ENCODE measurements at regions not wholly inside any gene's neighbourhood (a gene's known extent, or its start where the extent isn't known, plus 50 kb on each side); places are given as distances from the start of the nearest gene placed in this dataset.

DNA sequence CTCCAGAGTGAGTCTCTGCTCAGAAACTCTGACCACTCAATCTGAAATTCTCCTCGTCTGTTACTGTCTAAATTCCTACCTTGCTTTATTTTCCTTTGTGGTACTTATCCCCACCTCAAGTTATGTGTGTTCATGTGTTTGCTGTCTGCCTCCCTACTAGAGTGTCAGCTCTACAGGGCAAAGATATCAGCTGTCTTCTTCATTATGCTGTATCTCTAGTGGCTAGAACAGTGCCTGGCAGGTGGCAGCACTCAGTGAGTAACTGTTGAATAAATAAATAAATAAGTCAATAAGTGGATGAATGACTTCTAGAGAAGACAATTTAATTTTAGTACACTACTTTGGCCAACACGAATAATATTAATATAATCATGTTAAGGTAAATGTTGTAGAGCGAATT lies 92.3 kb downstream of the BOD1 start:
- no peak for DNase-seq

DNA sequence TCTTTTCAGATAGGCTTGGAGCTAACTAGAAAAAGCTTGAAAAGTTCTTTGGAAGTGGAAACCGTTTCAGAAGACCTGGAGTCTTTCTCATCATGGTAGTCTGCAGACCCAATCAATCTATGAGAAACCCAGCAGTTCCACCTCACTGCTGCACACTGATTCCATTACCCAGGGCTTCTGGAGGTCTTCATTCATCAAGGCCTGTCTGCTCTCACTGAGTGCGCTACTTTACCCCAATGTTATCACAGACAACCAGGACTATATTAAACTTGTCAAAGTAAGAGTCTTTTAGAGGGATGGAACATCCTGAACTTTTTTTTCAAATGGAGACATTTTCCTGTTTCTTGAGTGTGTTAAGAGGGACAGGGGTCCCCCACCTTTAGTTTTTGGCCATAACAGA lies 93.1 kb downstream of the BOD1 start:
- DNase-seq: no peak

DNA sequence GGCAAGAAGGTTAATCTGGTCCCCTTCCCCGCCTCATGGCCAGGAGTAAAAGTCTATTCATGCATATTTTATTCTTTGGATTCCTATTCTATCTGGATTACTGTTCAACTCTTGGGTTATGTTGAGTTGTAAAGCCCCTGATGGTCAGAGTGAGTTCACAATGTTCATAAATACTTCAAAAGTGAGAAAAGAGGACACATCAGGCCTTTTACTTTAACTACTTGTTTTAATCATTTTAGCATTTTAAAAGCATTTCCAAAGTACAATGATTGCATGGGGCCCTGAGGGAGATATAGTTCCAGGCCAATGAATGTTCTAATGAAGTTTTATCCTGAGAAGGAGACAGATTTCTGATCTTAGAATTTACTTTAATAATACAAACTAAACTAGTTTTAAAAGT lies 93.9 kb downstream of the BOD1 start:
- no peak for DNase-seq

DNA sequence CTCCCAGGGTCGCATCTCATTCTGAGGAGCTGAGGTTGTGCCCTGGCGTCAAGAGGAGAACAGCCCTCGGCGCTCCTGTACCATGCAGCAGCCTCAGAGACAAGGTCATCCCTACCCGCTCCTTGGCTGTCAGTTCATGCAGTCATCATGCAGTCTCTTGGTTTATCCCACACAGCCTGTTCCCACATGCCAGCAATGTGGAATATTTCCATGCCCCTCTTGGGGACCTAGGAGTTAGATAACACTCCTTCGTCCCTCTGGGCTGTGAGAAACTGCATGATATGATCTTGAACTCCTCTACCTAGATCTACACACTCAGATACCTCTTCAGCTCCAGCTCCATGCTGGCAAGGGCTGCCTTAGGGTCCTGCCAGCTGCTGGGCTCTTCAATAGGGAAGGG lies 97.6 kb downstream of the BOD1 start:
- no peak for DNase-seq

DNA sequence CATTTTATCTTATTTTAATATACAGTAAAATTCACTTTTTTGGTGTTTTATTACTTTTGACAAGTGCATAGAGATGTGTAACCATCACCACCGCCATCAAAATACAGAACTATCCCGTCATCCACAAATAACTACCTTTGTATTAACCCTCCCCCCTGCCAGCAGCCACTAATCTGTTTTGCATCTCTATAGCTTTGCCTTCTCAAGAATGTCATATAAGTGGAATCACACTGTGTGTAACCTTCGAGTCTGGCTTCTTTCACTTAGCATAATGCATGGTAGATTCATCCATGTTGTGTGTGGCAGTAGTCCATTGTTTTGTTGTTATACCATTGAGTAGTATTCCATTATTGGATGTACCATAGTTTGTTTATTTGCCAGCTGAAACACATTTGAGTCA lies 98.8 kb downstream of the BOD1 start:
- no peak for DNase-seq

DNA sequence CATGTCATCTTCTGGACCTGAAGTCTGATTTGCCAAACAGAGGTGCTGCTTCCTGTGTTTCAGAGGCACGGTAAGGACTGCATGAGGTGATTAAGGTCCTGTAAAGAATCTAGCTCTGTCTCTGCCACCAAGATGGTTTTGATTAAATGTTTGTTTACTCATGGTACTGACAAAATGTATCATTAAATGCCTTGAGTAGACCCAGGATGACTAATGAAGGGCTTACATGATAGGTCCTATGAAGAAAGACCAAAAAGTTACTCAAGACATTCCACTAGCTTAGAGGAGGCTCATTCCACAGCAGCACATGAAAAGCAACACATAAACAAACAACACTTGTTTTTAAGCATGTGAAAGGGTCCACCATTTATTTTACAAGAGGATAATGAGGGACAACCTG lies 100.9 kb downstream of the BOD1 start:
- DNase-seq: no peak

DNA sequence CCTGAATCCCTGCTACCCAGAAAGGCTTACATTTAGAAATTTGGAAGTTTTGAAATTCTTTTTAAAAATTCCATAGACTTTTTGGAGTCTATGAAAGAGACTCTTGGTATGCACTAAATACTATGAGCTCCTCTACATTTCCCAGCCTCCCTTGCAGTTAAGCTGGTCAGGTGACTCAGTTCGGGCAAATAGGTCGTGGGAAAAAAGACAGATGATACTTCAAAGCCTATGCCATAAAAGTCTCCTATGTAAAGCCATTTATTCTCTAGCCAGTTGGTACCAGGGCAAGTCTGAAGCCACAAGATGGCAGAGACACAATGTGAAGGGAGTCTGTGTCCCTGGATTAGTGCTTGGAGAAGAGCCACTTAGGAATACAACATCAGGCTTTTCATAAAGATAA lies 101.8 kb downstream of the BOD1 start:
- DNase-seq: no peak

DNA sequence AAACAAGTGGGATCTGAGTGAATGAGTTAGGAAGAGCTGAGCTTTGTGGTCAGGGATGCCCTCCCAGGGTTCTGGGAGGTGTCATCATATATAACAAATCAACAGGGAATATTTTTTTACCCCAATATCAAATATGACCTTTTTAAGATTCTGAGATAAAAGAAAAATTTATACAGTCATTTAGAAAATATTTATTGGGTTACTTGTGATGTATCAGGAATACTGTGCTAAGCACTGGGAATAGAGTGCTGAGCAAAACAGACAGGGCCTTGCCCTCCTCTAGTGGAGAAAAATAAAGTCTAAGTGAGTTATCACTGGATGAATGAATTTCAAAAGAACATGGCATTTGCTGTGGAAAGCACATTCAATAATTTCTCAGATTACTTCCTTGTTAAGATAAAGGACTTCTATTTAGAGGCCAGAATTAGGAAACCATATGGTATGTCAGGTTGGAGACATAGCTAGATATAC lies 102.9 kb downstream of the BOD1 start:
- no peak for DNase-seq

DNA sequence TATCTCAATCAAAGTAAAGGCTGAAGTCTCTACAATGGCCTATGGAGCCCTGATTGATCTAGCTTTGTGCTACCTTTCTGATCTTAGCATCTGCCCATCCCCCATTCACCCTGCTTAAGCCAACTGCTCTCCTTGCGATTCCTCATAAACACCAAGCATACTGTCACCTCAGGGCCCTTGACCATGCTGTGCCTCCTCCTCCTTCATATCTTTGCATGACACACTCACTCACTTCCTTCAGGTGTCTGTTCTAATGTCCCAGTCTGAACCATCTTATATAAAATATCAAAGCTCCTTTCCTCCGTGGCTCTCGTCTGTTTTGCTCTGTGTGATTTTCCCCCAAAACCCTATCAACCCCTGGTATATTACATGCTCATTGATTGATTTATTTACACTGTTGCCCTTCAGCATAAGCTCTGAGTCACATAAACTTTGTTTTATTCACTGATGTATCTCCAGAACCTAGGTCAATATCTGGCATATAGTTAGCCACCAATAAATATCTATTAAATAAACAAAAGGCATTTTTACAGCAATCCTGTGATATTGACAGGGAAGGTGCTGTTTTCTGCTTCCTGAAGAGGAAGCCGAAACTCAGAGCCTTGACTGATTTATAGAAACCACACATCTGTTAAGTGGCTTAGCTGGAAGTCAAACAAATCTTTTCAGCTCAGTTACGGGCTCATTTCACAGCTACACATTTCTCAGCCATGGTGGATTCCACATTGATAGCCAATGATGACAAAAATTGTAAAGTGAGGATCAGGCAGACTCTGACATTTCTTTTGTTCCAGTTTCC lies 103.6 kb downstream of the BOD1 start:
- no peak for DNase-seq

DNA sequence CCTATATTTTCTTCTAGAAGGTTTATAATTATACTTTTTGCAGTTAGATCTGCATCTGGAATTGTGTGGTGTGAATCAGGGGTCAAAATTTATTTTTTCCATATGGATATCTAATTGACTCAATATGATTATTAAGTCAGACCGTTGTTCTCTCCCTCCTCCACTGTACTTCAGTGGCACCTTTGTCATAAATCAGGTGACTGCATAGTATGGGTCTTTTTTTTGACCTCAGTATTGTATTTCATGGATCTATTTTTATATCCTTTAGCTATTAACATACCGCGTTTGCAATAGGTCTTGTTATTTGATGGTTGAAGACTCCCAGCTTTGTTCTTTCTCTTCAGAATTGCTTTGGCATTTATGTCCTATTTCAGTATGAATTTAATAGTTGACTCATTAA lies 107.4 kb downstream of the BOD1 start:
- no peak for DNase-seq

DNA sequence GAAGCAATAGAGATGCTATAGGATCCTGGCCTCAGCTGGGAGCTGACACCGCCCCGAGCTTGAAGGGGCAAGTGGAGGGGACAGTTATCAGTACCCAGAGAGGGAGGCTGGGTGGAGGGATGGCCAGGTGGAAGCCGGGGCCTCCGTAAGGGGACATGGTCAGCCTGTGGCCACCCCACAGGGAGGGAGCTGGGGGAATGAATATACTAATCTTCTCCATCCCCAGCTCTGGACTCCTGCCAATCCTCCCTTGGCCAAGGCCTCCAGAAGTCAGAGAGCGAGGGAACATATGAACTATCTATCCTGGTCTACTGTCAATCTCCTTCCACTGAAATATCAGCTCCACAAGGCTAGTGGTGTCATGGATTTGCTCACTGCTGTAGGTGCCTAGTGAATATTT lies 109.3 kb downstream of the BOD1 start:
- peak in 1 of 2 experiments; percentile 7 for DNase-seq

DNA sequence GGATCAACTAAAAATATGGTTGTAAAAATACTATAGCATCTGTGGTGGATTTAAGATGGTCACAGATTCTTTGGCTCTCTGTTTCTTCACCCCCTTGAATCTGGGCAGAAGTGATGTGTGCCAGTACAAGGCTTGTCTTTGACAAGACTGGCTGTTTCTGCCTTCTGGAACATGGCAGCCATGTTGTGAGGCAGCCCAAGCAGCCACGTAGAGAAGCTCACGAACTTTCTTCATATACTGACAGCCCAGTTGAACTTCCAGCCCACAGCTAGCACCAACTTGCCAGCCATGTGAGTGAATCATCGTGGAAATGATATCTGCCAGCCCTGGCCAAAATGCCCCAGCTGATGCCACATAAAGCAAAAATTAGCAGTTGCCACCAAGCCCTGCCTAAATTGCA lies 110.8 kb downstream of the BOD1 start:
- no peak for DNase-seq

DNA sequence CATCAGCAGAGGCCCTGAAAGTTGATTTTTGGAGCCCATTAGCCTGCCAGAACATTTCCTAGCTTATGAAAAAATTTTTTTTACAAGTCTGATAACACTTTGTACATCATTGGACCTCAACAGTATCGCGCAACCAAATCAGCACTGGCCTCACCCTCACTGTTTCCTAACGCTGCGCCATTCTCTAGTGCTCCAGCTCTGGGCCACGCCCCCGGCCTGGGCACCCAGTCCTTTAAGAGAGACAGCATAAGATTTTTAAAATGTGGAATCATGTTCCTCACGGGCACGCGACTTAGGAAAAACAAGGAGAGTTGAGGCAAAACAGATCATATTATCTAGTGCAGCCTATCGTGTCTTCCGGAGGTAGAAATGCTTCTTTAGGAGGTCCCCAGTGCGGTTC lies 114.5 kb downstream of the BOD1 start:
- no peak for DNase-seq

DNA sequence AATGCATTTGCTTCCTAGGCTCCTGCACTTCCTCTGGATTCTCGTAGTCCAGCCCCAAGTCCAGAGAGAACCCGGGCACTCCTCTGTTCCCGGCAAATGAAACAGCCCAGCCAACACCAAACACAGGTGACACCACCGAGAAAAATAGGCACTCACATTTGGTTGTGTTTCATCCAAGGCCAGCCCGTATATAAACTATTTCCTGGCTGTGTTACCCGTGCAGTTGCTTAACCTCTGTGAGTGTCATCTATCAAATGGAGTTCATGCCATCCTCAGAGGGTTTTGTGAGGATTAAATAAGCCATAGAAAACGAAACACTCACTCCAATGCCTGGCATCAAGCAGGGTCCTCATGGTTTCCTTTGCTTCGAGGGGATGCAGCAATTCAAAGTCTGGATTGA lies 115.2 kb downstream of the BOD1 start:
- DNase-seq: no peak

DNA sequence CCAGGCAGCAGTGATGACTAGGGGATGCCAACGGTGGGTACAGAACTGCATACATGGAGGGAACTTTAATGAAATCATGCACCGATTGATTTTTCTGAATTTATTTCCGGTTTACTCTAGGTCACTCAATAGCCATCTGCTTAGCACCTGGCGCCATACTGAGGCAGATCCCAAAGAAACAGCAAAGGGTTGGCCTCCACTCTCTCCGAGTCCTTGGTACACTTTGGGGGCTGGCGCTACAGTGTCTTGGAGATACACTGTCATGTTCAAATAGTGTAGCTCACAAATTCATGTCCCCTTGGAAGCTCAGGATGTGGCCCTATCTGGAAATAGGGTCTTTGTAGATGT lies 116.3 kb downstream of the BOD1 start:
- no peak for DNase-seq

DNA sequence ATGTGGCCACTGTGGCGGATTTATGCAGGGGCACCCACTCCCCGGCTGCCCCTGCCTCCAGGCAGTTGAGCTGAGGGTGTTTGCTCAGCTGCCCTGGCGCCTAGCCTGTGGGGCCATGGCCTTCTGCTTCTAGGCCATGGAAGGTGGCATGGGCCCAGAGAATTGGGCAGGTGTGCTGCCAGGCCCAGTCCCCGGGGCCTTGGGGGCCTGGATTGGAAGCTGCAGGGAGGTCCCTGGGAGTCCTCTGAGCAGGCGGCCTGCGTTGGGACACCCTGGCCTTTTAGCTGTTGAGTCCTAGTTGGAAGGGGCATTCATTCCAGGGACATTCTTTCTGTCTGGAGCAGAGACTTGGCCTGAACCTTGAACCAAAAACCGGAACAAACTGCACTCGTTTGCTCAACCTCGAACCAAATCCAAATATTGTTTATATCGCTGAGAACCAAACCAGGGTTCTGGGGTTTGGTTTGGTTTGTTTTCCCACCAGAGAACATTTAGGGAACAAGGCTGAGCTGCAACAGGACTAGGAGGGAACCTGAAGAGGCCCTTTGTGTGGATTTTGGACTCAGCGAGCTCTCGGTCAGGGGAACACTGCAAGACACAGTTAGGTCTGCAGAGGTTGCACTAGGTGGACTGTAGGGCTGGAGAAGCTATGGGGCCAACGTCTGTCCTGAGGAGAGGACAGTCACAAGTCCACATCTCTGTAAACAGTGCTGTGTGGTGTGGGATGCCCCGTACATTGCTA lies 116.8 kb downstream of the BOD1 start:
- DNase-seq: no peak

DNA sequence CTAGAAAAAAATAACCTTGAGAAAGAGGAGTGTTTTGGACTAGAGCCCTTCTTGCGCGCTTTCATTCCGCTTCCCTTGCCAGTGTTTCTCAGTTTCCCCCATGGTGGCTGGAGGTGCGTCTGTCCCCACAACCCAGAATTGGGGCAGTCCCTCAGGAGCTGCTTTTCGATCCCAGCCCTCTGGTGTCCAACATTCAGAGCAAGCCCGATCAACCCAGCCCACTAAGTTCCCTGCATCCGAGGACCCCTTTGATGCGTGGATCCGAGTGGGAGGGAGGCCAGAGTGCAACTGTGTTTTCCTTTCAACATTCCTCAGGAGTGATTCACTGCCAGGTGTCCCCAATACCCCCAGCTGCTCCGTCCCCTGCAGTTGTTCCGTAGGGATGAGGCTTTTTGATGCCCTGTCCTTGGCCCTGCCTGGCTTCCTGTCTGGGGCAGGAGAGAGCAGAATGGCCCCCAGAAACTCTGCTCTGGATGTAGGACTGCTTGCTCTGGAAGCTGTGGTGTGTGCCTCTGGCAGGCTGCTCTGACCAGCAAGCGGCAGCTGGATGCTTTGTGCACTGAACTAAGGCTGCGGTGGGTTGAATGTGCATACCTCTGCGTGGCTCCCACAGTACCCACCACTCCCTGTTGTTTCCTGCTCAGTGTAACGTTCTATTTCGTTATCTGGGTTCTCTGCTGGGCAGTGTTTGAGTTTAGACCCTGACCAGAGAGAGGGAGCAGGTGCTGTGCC lies 117.5 kb downstream of the BOD1 start:
- no peak for DNase-seq

DNA sequence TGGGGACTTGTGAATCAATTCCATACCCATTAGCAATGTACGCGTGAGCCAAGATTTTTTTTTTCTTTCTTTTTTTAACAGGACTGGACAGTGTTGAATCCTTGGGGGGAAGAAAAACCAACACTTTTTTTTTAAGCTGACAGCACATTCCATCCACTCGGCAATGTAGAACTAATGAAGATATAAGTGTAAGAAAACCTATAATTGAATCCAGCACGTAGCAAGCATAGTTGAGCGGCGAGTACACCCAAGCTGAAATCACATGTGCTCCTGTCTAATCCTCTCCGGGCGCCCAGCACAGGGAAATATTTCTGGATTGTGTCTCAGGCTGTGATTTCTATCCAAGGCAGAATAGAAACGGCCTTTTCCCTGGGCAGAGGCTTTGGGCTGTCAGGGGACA lies 118.2 kb downstream of the BOD1 start:
- DNase-seq: no peak

DNA sequence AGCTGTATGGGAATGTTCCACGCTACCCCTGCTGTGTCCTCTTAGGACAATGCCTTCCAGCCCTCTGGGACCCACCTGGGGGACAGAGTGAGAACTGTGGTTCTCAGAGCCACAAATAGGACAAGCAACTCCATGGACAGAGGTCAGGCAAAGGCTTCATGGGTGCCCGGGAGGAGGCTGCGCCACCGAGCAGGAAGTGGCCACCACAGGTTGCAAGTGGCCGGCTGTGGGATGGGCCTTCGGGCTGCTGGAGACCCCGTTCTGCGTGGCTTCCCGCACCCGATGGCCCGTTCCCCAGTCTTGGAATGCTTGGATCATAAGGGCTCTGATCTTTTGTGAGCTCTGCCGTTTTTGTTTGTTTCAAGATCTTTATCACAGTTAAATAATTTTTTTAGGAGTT lies 118.8 kb downstream of the BOD1 start:
- no peak for DNase-seq

DNA sequence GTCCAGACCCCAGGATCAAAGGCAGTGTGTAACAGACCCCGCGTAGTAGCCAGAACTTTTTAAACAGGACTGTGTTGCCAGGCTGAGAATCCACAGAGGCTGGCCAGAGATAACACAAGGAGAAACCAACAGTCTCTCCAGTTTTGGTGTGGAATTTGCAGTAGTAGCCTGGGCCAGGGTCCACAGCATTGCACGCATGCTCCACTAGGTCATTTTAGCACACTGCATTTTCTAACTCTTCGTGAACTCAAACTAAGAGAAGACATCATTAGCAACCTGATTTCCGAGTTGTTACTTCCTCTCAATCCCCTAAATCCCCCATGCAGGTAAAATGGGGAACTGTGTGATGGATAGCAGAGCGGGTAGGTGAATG lies 119.6 kb downstream of the BOD1 start:
- no peak for DNase-seq

DNA sequence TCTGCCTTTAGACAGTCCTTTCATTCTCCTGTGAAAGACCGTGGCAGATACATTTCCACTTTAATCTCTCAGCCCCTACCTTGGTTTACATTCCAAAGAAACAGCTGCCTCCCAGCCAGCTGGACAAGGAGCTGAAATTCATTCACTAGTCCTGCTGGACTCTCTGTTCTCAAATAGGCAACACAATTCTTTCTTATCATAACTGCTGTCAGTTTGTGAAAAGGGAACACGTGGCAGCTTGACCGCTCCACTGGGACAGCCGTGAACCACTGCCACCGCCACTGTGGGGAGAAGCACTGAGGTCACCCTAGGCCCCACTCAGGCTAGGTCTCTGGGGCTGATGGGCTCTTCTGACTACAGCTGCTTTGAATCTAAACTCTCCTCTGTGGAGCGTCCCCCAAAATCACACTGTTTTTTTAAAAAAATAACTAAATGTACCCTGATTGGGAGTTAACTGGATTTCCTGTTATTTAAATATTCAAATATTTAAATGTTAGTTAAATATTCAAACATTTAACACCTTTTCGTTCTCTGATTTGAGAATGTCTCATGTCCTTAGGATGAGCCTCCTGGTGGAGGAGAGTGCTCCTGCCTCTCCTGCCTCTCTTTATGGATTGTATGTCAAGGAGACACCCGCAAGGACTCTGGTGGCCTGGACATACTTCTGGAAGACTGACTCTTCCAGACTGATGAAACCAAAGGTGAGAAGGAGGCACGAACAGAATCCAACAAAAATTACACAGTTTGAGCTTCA lies 120.1 kb downstream of the BOD1 start:
- DNase-seq: no peak

DNA sequence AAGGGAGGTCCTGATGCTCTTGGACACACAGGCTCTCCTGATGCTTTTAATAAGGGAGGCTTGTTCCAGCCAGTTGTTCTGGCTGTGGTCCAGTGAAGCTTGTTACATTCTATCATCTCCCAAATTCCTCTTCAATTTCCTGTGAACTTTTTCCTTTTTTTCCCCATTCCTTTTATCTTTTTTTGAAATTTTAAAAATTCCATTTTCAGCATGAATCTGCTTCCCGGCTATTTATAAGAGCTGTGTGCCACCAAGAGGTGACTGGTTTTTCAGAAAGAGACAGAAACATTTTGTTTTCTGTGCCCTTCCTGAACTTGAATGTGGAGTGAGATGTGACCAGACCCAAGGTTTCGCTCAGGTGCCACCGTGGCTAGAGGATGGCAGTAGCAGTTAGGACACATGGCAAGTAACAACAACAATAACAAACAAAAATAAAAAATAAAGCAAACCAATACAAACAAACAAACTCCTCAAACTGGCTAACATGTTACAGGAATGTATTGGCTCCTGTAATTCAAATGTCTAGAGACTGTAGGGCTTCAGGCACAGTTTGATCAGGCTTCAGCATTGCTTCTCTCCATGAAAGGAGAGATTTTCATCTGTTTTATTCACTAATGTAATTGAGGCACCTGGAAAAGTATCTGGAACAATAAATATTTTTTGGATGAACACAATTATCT lies 121.1 kb downstream of the BOD1 start:
- DNase-seq: no peak

DNA sequence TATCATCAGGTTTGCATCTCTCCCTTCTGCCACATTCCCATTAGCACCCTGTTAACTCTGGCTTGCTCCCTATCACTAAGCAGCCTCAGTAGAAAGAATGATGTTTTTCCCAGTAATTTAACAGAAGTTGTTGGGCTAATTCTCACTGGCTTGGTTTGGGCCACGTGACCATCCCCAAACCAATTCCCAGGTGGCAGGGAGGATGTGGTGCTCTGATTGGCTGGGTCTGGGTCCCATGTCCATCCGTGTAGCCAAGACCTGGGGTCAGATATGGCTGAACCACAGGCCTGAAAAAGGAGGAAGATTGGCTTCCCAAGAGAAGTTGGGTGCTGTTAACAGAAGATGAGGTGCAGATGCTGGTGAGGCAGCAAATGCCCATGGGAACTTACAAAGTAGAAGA lies 122.0 kb downstream of the BOD1 start:
- no peak for DNase-seq

Data from NCI-H524 (cell line).